ENCODE measurements at regions not wholly inside any gene's neighbourhood (a gene's known extent, or its start where the extent isn't known, plus 50 kb on each side); places are given as distances from the start of the nearest gene placed in this dataset.

- H3K27ac ChIP-seq: peak overlapping the region in 3 of 4 donors; percentile 25 to 56 (median 36)
- TF ChIP-seq POLR2A (IDR thresholded peaks at IDR 0.05): no peak
- TF ChIP-seq, protein P1, sequence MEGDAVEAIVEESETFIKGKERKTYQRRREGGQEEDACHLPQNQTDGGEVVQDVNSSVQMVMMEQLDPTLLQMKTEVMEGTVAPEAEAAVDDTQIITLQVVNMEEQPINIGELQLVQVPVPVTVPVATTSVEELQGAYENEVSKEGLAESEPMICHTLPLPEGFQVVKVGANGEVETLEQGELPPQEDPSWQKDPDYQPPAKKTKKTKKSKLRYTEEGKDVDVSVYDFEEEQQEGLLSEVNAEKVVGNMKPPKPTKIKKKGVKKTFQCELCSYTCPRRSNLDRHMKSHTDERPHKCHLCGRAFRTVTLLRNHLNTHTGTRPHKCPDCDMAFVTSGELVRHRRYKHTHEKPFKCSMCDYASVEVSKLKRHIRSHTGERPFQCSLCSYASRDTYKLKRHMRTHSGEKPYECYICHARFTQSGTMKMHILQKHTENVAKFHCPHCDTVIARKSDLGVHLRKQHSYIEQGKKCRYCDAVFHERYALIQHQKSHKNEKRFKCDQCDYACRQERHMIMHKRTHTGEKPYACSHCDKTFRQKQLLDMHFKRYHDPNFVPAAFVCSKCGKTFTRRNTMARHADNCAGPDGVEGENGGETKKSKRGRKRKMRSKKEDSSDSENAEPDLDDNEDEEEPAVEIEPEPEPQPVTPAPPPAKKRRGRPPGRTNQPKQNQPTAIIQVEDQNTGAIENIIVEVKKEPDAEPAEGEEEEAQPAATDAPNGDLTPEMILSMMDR (IDR thresholded peaks at IDR 0.05): no peak
- TF ChIP-seq EP300 (IDR thresholded peaks at IDR 0.05; ENCODE audit: low read depth): no peak
- TF ChIP-seq POLR2AphosphoS5 (IDR thresholded peaks at IDR 0.05): no peak
- H3K4me1 ChIP-seq: peaks cover 0 to 21% (median 8%) of the 10 kb centered on the region in 4 donors
- intact Hi-C loops (cut with DNase I; ENCODE audit: low total_unique reads) (no loop called here), in situ Hi-C loops (cut with MboI; ENCODE audit: low pct_ligation_motif_present in 1 of 4, low pct_unique_long_range_greater_than_20kb in 1 of 4, low sequenced_read_pairs in 3 of 4) (no loop called here)
- H3K27me3 ChIP-seq: no peaks in the 10 kb centered on the region
- H3K36me3 ChIP-seq: no peaks in the 10 kb centered on the region
- no peak overlapping the region for H3K4me3 ChIP-seq
- WGBS, 2 donors (ENCODE audit: low coverage in 1 of 2): 82% methylated on average over 6 of the region's 6 CpGs; no CpG with 5 or more reads in 1 of the 2 donors
- no peak for DNase-seq
- H3K9me3 ChIP-seq: no peaks in the 10 kb centered on the region
Measured at GRCh38 chr3:72319194-72320094, 528.8 kb downstream of the SHQ1 start.

- no peaks in the 10 kb centered on the region for H3K27me3 ChIP-seq
- 40 to 52% methylated on average over 1 to 12 of the region's 12 CpGs for WGBS, 2 donors (ENCODE audit: low coverage in 1 of 2)
- no peak for DNase-seq
- H3K9me3 ChIP-seq: no peaks in the 10 kb centered on the region
- TF ChIP-seq POLR2A (IDR thresholded peaks at IDR 0.05): no peak
- TF ChIP-seq, protein P1 (IDR thresholded peaks at IDR 0.05): no peak
- no peak for TF ChIP-seq POLR2AphosphoS5 (IDR thresholded peaks at IDR 0.05)
- TF ChIP-seq EP300 (IDR thresholded peaks at IDR 0.05; ENCODE audit: low read depth): no peak
- H3K4me3 ChIP-seq: no peak overlapping the region
- peak overlapping the region in 3 of 4 donors; percentile 25 to 56 (median 36) for H3K27ac ChIP-seq
- H3K36me3 ChIP-seq: no peaks in the 10 kb centered on the region
- in situ Hi-C loops (cut with MboI; ENCODE audit: low pct_ligation_motif_present in 1 of 4, low pct_unique_long_range_greater_than_20kb in 1 of 4, low sequenced_read_pairs in 3 of 4) (no loop called here), intact Hi-C loops (cut with DNase I; ENCODE audit: low total_unique reads) (no loop called here)
- peaks cover 0 to 21% (median 8%) of the 10 kb centered on the region in 4 donors for H3K4me1 ChIP-seq
Measured at GRCh38 chr3:72318504-72319193, 529.6 kb downstream of the SHQ1 start.

DNA sequence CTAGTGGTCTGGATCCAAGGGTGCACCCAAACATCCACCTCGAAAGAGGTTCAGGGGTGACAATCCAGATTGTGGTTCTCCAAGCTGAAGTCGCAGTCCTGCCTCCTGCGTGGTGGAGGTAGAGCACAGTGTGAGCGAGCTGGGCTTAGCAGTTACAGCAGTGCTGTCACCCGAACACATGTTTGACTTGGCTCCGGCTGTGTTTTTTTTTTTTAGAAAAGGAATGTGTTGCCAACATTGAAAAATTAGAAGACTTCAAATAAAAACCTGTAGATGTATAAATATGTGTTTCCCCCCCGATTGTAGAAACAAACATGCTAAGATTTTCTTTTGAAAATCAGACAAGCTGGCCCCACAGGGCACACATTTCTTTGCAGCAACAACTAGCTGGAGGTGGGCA is 530.8 kb downstream of the SHQ1 start:
- peak overlapping the region in 2 of 4 donors; percentile 25 to 56 for H3K27ac ChIP-seq
- DNase-seq: no peak
- H3K4me1 ChIP-seq: peaks cover 0 to 21% (median 8%) of the 10 kb centered on the region in 4 donors
- in situ Hi-C loops (cut with MboI; ENCODE audit: low pct_ligation_motif_present in 1 of 4, low pct_unique_long_range_greater_than_20kb in 1 of 4, low sequenced_read_pairs in 3 of 4) (no loop called here), intact Hi-C loops (cut with DNase I; ENCODE audit: low total_unique reads) (no loop called here)
- WGBS, 2 donors (ENCODE audit: low coverage in 1 of 2): 28 to 46% methylated on average over 3 to 7 of the region's 7 CpGs
- H3K36me3 ChIP-seq: no peaks in the 10 kb centered on the region
- TF ChIP-seq, protein P1 (IDR thresholded peaks at IDR 0.05): no peak
- no peak for TF ChIP-seq EP300 (IDR thresholded peaks at IDR 0.05; ENCODE audit: low read depth)
- TF ChIP-seq POLR2AphosphoS5 (IDR thresholded peaks at IDR 0.05): no peak
- TF ChIP-seq POLR2A (IDR thresholded peaks at IDR 0.05): no peak
- no peaks in the 10 kb centered on the region for H3K9me3 ChIP-seq
- H3K4me3 ChIP-seq: no peak overlapping the region
- H3K27me3 ChIP-seq: no peaks in the 10 kb centered on the region

All from transverse colon (tissue), 4 donors.